IMR-90 (cell line): ENCODE measurements at regions not wholly inside any gene's neighbourhood (a gene's known extent, or its start where the extent isn't known, plus 50 kb on each side); places are given as distances from the start of the nearest gene placed in this dataset.

Experiments
- ATAC-seq: fragments of 200-7000 bp; cut with Tn5 transposase; 2 replicates; pipeline ENCODE4 v1.9.1; 2020; ENCODE audit warnings: low read depth, mild to moderate bottlenecking, moderate library complexity
- BruUV-seq: library from RNA; stranded (reverse); fragments of 400-500 nt; replicated peaks from 2 replicates; lab custom pipeline; 2021; lab: Mats Ljungman, UMichigan
- CTCF ChIA-PET: fragments of 300-600 bp; formaldehyde crosslinking; extraction: SDS; loops from one replicate; lab custom pipeline; 2021; ENCODE audit warnings: antibody characterized with exemption; lab: Yijun Ruan, JAX
- POLR2A ChIA-PET: fragments of 300-600 bp; sonication (Branson Sonifier 250); formaldehyde crosslinking; loops from one replicate; lab custom pipeline; 2022; ENCODE audit warnings: antibody characterized with exemption; ENCODE audit not compliant: unreplicated experiment; lab: Charles Lee
- DNase-seq: peaks from one replicate; pipeline ENCODE4 v3.0.0; 2013
- H2AFZ ChIP-seq: replicated peaks from 2 replicates; pipeline ENCODE3; 2013; ENCODE audit warnings: low read length, mild to moderate bottlenecking; ENCODE audit not compliant: poor library complexity
- H2AK5ac ChIP-seq: 2 replicates; pipeline ENCODE4 v1.6.1; 2013; ENCODE audit warnings: low read depth, low read length, inconsistent platforms
- H2AK9ac ChIP-seq: replicated peaks from 2 replicates; pipeline ENCODE3; 2013; ENCODE audit warnings: mild to moderate bottlenecking, low read depth, low read length, moderate library complexity; ENCODE audit not compliant: poor library complexity
- H2BK120ac ChIP-seq: 2 replicates; pipeline ENCODE4 v1.6.1; 2013; ENCODE audit warnings: low read depth, low read length, inconsistent platforms
- H2BK15ac ChIP-seq: 3 replicates; pipeline ENCODE4 v1.6.1; 2013; ENCODE audit warnings: low read depth, low read length, inconsistent platforms
- H2BK20ac ChIP-seq: 2 replicates; pipeline ENCODE4 v1.6.1; 2013; ENCODE audit warnings: low read depth, mild to moderate bottlenecking, inconsistent platforms, low read length, moderate library complexity
- H2BK5ac ChIP-seq: 2 replicates; pipeline ENCODE4 v1.6.1; 2013; ENCODE audit warnings: mild to moderate bottlenecking, low read depth, low read length, inconsistent platforms; ENCODE audit not compliant: poor library complexity, severe bottlenecking
- H3K14ac ChIP-seq: replicated peaks from 2 replicates; pipeline ENCODE4 v1.6.1; 2013; ENCODE audit warnings: low read depth, low read length, inconsistent platforms
- H3K18ac ChIP-seq: 2 replicates; pipeline ENCODE4 v1.6.1; 2013; ENCODE audit warnings: low read depth, low read length, control low read depth
- H3K23ac ChIP-seq: 2 replicates; pipeline ENCODE4 v1.6.1; 2013; ENCODE audit warnings: low read depth, low read length, inconsistent platforms
- H3K27ac ChIP-seq: 2 replicates; pipeline ENCODE4 v1.5.1; 2013; ENCODE audit warnings: mild to moderate bottlenecking, control low read depth, low read length; ENCODE audit not compliant: insufficient read depth
- H3K27me3 ChIP-seq: 2 replicates; pipeline ENCODE4 v1.6.1; 2013; ENCODE audit warnings: low read length; ENCODE audit not compliant: control insufficient read depth, insufficient read depth
- H3K36me3 ChIP-seq: 2 replicates; pipeline ENCODE4 v1.6.1; 2013; ENCODE audit warnings: low read length, mixed read lengths; ENCODE audit not compliant: control insufficient read depth, insufficient read depth
- H3K4ac ChIP-seq: 2 replicates; pipeline ENCODE4 v1.6.1; 2013; ENCODE audit warnings: low read depth, low read length, inconsistent platforms
- H3K4me1 ChIP-seq: 2 replicates; pipeline ENCODE4 v1.6.1; 2013; ENCODE audit warnings: low read length, mixed read lengths; ENCODE audit not compliant: control insufficient read depth, insufficient read depth
- H3K4me2 ChIP-seq: 2 replicates; pipeline ENCODE4 v1.6.1; 2013; ENCODE audit warnings: low read depth, mild to moderate bottlenecking, control low read depth, low read length, moderate library complexity
- H3K4me3 ChIP-seq: 2 replicates; pipeline ENCODE4 v1.5.1; 2013; ENCODE audit warnings: low read depth, mild to moderate bottlenecking, control low read depth, low read length, moderate library complexity; ENCODE audit not compliant: insufficient read depth
- H3K56ac ChIP-seq: 2 replicates; pipeline ENCODE4 v1.6.1; 2013; ENCODE audit warnings: low read length, inconsistent platforms; ENCODE audit not compliant: insufficient read depth; ENCODE audit errors: extremely low read depth
- H3K79me1 ChIP-seq, 2 experiments: 2 replicates each; pipeline ENCODE4 v1.6.1; 2013; ENCODE audit warnings: low read length in 2 of 2, inconsistent platforms in 1 of 2, low read depth in 1 of 2
- H3K9ac ChIP-seq: 2 replicates; pipeline ENCODE4 v1.6.1; 2013; ENCODE audit warnings: low read depth, low read length, control low read depth
- H3K9me1 ChIP-seq: 2 replicates; pipeline ENCODE4 v1.6.1; 2013; ENCODE audit warnings: low read length, inconsistent platforms; ENCODE audit not compliant: insufficient read depth
- H3K9me3 ChIP-seq: 2 replicates; pipeline ENCODE4 v1.6.1; 2013; ENCODE audit warnings: low read length; ENCODE audit not compliant: control insufficient read depth, insufficient read depth
- H4K20me1 ChIP-seq: 2 replicates; pipeline ENCODE4 v1.6.1; 2013; ENCODE audit warnings: low read length, inconsistent platforms; ENCODE audit not compliant: insufficient read depth
- H4K5ac ChIP-seq: 2 replicates; pipeline ENCODE4 v1.6.1; 2013; ENCODE audit warnings: mild to moderate bottlenecking, low read depth, low read length, control low read depth
- H4K8ac ChIP-seq, 2 experiments: 2 replicates each; pipeline ENCODE4 v1.6.1; 2013; ENCODE audit warnings: low read depth in 2 of 2, low read length in 2 of 2, control low read depth in 1 of 2, inconsistent platforms in 1 of 2
- H4K91ac ChIP-seq: 2 replicates; pipeline ENCODE4 v1.6.1; 2013; ENCODE audit warnings: low read depth, low read length, inconsistent platforms; ENCODE audit not compliant: insufficient read depth
- BHLHE40 ChIP-seq: fragments of 150-350 bp; IDR thresholded peaks from 2 replicates; pipeline ENCODE4 v1.6.1; 2016; ENCODE audit warnings: mild to moderate bottlenecking, low read depth, low read length
- CEBPB ChIP-seq: IDR thresholded peaks from 2 replicates; pipeline ENCODE4 v1.6.1; 2012; ENCODE audit warnings: low read depth, low read length, improper control_type of control experiment
- FOS ChIP-seq: fragments of 150-350 bp; IDR thresholded peaks from 2 replicates; pipeline ENCODE4 v1.6.1; 2016; ENCODE audit warnings: low read depth, low read length
- MXI1 ChIP-seq: IDR thresholded peaks from 2 replicates; pipeline ENCODE4 v1.6.1; 2012; ENCODE audit warnings: low read depth, mild to moderate bottlenecking, low read length, moderate library complexity, borderline replicate concordance
- POLR2A ChIP-seq: IDR thresholded peaks from 2 replicates; pipeline ENCODE4 v1.6.1; 2012; ENCODE audit warnings: mild to moderate bottlenecking, low read depth, low read length
- RCOR1 ChIP-seq: IDR thresholded peaks from 2 replicates; pipeline ENCODE4 v1.6.1; 2012; ENCODE audit warnings: mild to moderate bottlenecking, low read length, improper control_type of control experiment; ENCODE audit not compliant: insufficient replicate concordance
- SMC3 ChIP-seq: fragments of 150-350 bp; IDR thresholded peaks from 2 replicates; pipeline ENCODE4 v1.6.1; 2016; ENCODE audit warnings: low read depth, mild to moderate bottlenecking, antibody characterized with exemption, low read length, moderate library complexity
- WGBS, 2 experiments: methylation state at CpG; one replicate each; pipeline versions ENCODE4 v1.1.5 to v1.1.7; 2013; ENCODE audit warnings: missing lambda C conversion rate in 2 of 2; ENCODE audit not compliant: insufficient read length in 1 of 2; ENCODE audit errors: extremely low coverage in 2 of 2; 5-methylcytosine and 5-hydroxymethylcytosine counted together
- dilution Hi-C: fragments of 300-500 bp; cut with HindIII; formaldehyde crosslinking; loops from one replicate; pipeline ENCODE4 v1.14.3; 2018; ENCODE audit warnings: low sequenced_read_pairs; ENCODE audit not compliant: unreplicated experiment
- in situ Hi-C: fragments of 300-500 bp; cut with MboI; formaldehyde crosslinking; loops from 3 replicates; pipeline ENCODE4 v1.14.3; 2019; ENCODE audit warnings: low sequenced_read_pairs, inconsistent platforms, mixed read lengths
- intact Hi-C: fragments of 100-400 bp; cut with micrococcal nuclease; formaldehyde crosslinking; loops from 2 replicates; pipeline ENCODE4 v1.10.0; 2022
- TF ChIP-seq, protein P1 (sequence below): conservative IDR thresholded peaks from 2 replicates; pipeline ENCODE4 v1.5.1; 2012; ENCODE audit warnings: mild to moderate bottlenecking, low read depth, low read length, improper control_type of control experiment

DNA sequence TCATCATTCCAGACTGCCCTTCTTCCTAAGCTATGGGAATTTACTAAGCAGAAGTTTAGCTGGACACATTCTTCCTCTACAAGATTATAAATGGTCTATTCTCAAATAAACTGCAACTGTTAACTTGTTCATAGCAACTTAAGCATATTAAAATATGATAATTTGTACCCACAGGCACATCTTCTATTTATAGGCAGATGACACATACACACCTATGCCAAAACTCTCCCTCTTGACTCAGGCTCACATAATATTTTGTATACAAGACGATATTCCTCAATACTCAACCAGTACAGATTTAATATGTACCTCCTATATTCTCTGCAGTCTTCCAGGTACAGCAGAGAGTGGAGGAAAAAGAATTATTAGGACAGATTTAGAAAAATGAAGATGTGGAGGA lies 232.7 kb upstream of the KIAA1217 start:
- CTCF ChIA-PET = no interaction called here

More for the DNA sequence above, 232.7 kb upstream of the KIAA1217 start:
- no peak overlapping the region for H3K4me3 ChIP-seq
- in situ Hi-C loops = no loop called here
- H2BK15ac ChIP-seq = no peak overlapping the region
- no peak overlapping the region for H2BK20ac ChIP-seq
- no peak overlapping the region for H4K8ac ChIP-seq
- H3K4ac ChIP-seq = no peak overlapping the region
- 0 out of 2 replicates have a peak, but pooled peaks cover 1% of the 10 kb centered on the region for H3K9me3 ChIP-seq
- no peak overlapping the region for H2AK5ac ChIP-seq
- H2AK9ac ChIP-seq = no peak overlapping the region
- H3K36me3 ChIP-seq = no peaks in the 10 kb centered on the region
- no peak overlapping the region for H3K56ac ChIP-seq
- dilution Hi-C loops = no loop called here
- ATAC-seq (no peak), DNase-seq (no peak)
- H3K9me1 ChIP-seq = no peaks in the 10 kb centered on the region
- no peak overlapping the region for H4K5ac ChIP-seq
- H3K27ac ChIP-seq = no peak overlapping the region
- H2AFZ ChIP-seq = no peak overlapping the region
- no peak overlapping the region for H4K91ac ChIP-seq
- no peak overlapping the region for H3K9ac ChIP-seq
- no peaks in the 10 kb centered on the region for H4K20me1 ChIP-seq
- H3K14ac ChIP-seq = no peak overlapping the region
- no TSS peak for BruUV-seq
- POLR2A ChIA-PET = no interaction called here
- no CpG with 5 or more reads among the region's 1 CpG for WGBS, 2 experiments
- H3K4me2 ChIP-seq = no peak overlapping the region
- H2BK120ac ChIP-seq = no peak overlapping the region
- H3K79me1 ChIP-seq = no peaks in the 10 kb centered on the region
- intact Hi-C loops = no loop called here
- TF ChIP-seq MXI1 (no peak), SMC3 (no peak), RCOR1 (no peak), POLR2A (no peak), BHLHE40 (no peak), CEBPB (no peak), FOS (no peak)
- TF ChIP-seq, protein P1, sequence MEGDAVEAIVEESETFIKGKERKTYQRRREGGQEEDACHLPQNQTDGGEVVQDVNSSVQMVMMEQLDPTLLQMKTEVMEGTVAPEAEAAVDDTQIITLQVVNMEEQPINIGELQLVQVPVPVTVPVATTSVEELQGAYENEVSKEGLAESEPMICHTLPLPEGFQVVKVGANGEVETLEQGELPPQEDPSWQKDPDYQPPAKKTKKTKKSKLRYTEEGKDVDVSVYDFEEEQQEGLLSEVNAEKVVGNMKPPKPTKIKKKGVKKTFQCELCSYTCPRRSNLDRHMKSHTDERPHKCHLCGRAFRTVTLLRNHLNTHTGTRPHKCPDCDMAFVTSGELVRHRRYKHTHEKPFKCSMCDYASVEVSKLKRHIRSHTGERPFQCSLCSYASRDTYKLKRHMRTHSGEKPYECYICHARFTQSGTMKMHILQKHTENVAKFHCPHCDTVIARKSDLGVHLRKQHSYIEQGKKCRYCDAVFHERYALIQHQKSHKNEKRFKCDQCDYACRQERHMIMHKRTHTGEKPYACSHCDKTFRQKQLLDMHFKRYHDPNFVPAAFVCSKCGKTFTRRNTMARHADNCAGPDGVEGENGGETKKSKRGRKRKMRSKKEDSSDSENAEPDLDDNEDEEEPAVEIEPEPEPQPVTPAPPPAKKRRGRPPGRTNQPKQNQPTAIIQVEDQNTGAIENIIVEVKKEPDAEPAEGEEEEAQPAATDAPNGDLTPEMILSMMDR = no peak
- H3K4me1 ChIP-seq = no peaks in the 10 kb centered on the region
- no peak overlapping the region for H2BK5ac ChIP-seq
- no peak overlapping the region for H3K23ac ChIP-seq
- H3K18ac ChIP-seq = no peak overlapping the region
- no peaks in the 10 kb centered on the region for H3K27me3 ChIP-seq
